Ishikawa (cell line): ENCODE measurements at regions not wholly inside any gene's neighbourhood (a gene's known extent, or its start where the extent isn't known, plus 50 kb on each side); places are given as distances from the start of the nearest gene placed in this dataset.

Experiments used
- CEBPB ChIP-seq: IDR thresholded peaks from 2 replicates; pipeline ENCODE4 v1.6.1; 2012
- CREB1 ChIP-seq: IDR thresholded peaks from 2 replicates; pipeline ENCODE4 v1.6.1; 2012; ENCODE audit warnings: low read depth
- EGR1 ChIP-seq: IDR thresholded peaks from 2 replicates; pipeline ENCODE4 v1.6.1; 2012
- FOXM1 ChIP-seq: IDR thresholded peaks from 2 replicates; pipeline ENCODE4 v1.6.1; 2012; ENCODE audit warnings: low read depth, borderline replicate concordance
- NFIC ChIP-seq: IDR thresholded peaks from 2 replicates; pipeline ENCODE4 v1.6.1; 2012
- RAD21 ChIP-seq: IDR thresholded peaks from 2 replicates; pipeline ENCODE4 v1.6.1; 2012; ENCODE audit warnings: low read depth
- TAF1 ChIP-seq: IDR thresholded peaks from 2 replicates; pipeline ENCODE4 v1.6.1; 2012; ENCODE audit warnings: low read depth, mild to moderate bottlenecking
- YY1 ChIP-seq: IDR thresholded peaks from 2 replicates; pipeline ENCODE4 v1.6.1; 2012; ENCODE audit warnings: low read depth
- ZBTB7A ChIP-seq: IDR thresholded peaks from 2 replicates; pipeline ENCODE4 v1.6.1; 2012; ENCODE audit warnings: low read depth
- TF ChIP-seq, protein P1 (sequence below): IDR thresholded peaks from 2 replicates; pipeline ENCODE4 v1.6.1; 2012; ENCODE audit warnings: low read depth, mild to moderate bottlenecking
- TF ChIP-seq, protein P2 (sequence below): IDR thresholded peaks from 2 replicates; pipeline ENCODE4 v1.6.1; 2012

DNA sequence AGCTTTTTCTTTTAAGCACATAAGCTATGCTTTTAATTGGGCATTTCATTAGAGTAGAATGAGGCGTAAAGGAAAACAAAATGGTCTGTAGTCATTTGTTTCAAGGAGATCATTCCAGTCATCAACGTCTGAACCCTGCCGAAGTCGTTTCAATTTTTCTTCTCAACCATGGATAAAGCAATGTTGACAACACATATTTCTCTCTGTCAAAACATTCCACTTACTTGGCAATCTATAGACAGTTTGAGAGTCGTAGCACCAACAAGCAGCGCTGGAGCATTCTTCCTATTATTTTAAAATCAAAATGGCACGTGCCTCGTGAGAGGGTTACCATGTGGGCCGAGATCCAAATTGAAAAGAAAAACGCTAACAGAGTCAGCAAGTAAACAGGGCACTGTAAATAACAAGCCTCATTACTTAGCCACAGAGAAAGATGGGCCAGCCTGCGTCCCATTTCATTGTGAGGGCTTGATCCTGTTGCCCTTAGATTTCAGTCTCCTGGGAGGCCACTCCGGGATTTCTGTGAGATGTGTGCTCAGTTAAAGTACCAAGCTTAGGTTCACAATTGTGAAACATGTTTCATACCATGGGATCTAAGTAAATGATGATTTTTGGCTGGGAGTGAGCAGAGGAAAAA is 422.9 kb downstream of the DTWD2 start:
- TF ChIP-seq RAD21 (no peak), CEBPB (no peak), NFIC (no peak), YY1 (no peak), FOXM1 (no peak), ZBTB7A (no peak), TAF1 (no peak), EGR1 (no peak), CREB1 (no peak)
- TF ChIP-seq, protein P1, sequence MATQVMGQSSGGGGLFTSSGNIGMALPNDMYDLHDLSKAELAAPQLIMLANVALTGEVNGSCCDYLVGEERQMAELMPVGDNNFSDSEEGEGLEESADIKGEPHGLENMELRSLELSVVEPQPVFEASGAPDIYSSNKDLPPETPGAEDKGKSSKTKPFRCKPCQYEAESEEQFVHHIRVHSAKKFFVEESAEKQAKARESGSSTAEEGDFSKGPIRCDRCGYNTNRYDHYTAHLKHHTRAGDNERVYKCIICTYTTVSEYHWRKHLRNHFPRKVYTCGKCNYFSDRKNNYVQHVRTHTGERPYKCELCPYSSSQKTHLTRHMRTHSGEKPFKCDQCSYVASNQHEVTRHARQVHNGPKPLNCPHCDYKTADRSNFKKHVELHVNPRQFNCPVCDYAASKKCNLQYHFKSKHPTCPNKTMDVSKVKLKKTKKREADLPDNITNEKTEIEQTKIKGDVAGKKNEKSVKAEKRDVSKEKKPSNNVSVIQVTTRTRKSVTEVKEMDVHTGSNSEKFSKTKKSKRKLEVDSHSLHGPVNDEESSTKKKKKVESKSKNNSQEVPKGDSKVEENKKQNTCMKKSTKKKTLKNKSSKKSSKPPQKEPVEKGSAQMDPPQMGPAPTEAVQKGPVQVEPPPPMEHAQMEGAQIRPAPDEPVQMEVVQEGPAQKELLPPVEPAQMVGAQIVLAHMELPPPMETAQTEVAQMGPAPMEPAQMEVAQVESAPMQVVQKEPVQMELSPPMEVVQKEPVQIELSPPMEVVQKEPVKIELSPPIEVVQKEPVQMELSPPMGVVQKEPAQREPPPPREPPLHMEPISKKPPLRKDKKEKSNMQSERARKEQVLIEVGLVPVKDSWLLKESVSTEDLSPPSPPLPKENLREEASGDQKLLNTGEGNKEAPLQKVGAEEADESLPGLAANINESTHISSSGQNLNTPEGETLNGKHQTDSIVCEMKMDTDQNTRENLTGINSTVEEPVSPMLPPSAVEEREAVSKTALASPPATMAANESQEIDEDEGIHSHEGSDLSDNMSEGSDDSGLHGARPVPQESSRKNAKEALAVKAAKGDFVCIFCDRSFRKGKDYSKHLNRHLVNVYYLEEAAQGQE: no peak
- TF ChIP-seq, protein P2, sequence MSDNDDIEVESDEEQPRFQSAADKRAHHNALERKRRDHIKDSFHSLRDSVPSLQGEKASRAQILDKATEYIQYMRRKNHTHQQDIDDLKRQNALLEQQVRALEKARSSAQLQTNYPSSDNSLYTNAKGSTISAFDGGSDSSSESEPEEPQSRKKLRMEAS: no peak
